ENCODE measurements at regions not wholly inside any gene's neighbourhood (a gene's known extent, or its start where the extent isn't known, plus 50 kb on each side); places are given as distances from the start of the nearest gene placed in this dataset.

DNA sequence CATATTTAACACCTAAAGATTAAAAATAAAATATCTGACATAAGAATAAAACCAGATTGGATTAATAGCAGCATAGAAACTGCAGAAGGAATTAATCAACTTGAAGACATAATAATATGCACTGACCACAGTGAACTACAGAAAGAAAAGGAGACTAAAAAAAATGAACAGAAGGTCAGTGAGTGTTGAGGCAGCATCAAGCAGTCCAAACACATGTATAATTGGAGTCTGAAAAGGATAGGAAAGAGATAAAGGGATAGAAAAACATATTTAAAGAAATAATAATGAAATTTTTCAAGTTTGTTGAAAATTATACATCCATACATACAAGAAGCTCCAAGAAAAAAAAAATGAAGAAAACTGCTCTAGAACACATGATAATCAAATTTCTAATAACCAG, 756.2 kb downstream of the GATA3 start:
- Histone ChIP-seq H3K9me3 (no peaks in the 10 kb centered on the region), H3K36me3 (ENCODE audit: low read depth) (no peaks in the 10 kb centered on the region), H3K4me1 (ENCODE audit: low read depth) (no peaks in the 10 kb centered on the region), H3K4me3 (no peak overlapping the region)
- DNase-seq (no peak), ATAC-seq (no peak)
- intact Hi-C loops (cut with DNase I, micrococcal nuclease), result no loop called here
- TF ChIP-seq, protein P1, sequence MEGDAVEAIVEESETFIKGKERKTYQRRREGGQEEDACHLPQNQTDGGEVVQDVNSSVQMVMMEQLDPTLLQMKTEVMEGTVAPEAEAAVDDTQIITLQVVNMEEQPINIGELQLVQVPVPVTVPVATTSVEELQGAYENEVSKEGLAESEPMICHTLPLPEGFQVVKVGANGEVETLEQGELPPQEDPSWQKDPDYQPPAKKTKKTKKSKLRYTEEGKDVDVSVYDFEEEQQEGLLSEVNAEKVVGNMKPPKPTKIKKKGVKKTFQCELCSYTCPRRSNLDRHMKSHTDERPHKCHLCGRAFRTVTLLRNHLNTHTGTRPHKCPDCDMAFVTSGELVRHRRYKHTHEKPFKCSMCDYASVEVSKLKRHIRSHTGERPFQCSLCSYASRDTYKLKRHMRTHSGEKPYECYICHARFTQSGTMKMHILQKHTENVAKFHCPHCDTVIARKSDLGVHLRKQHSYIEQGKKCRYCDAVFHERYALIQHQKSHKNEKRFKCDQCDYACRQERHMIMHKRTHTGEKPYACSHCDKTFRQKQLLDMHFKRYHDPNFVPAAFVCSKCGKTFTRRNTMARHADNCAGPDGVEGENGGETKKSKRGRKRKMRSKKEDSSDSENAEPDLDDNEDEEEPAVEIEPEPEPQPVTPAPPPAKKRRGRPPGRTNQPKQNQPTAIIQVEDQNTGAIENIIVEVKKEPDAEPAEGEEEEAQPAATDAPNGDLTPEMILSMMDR (IDR thresholded peaks at IDR 0.05), result no peak

DNA sequence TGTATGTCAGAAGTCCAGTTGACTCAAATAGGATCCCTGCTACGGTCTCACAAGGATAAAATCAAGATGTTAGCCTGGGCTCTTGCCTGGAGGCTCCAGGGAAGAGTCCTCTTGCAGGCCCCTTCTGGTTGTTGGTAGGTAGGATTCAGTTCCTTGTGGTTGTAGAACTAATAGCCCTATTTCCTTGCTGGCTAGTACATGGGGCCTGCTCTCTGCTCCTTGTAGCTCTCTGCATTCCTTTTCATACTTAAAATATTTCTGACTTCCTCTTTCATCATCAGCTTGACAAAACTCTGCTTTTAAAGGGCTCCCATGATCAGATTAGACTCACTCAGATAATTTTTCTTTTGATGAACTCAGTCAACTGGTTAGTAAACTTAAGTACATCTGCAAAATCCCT, 756.7 kb downstream of the GATA3 start:
- no peak for ATAC-seq
- intact Hi-C loops (cut with DNase I, micrococcal nuclease), result no loop called here
- no peak for DNase-seq
- Histone ChIP-seq H3K36me3 (ENCODE audit: low read depth) (no peaks in the 10 kb centered on the region), H3K9me3 (no peaks in the 10 kb centered on the region), H3K4me3 (no peak overlapping the region), H3K4me1 (ENCODE audit: low read depth) (no peaks in the 10 kb centered on the region)
- TF ChIP-seq, protein P1 (IDR thresholded peaks at IDR 0.05), result no peak

DNA sequence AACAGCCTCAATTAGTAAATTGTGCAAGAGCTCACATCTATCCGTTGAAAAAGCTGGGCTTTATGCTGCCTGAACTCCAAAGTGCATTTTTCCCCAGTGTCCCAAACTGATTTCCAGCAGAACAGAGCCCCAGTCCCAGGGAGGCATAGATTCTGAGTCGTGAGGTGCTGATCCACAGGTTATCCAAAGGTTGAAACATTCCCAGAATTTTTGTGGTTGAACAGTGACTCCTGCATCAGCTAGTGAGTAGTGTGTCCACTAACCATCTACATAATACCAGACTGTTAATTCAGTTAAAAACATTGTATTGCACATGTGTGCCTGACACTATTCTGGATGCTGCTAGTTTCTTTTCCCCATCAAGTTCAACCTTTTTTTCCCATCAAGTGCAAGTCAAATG, 761.5 kb downstream of the GATA3 start:
- TF ChIP-seq, protein P1 (IDR thresholded peaks at IDR 0.05), result no peak
- intact Hi-C loops (cut with DNase I, micrococcal nuclease), result no loop called here
- no peaks in the 10 kb centered on the region for H3K9me3 ChIP-seq
- no peak for ATAC-seq
- no peaks in the 10 kb centered on the region for H3K36me3 ChIP-seq (ENCODE audit: low read depth)
- no peaks in the 10 kb centered on the region for H3K4me1 ChIP-seq (ENCODE audit: low read depth)
- no peak for DNase-seq
- no peak overlapping the region for H3K4me3 ChIP-seq

DNA sequence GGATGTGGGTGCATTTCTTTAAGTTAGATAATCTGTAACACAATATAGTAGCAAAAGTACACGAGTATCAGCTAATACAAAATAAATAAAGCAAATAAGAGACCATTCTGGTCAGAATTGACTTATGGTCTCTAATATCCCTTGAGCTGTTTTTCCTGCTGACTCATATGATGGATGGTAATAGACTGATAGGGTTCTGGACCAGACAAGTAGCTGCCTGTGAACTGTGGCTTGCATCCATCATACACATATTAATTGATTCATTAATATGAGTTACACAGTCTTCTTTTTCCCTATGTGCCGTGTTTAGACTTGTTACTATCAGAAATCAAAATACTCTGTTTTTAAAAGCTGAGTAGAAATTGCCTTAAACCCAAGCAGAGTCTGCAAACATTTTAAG, 762.8 kb downstream of the GATA3 start:
- no peaks in the 10 kb centered on the region for H3K36me3 ChIP-seq (ENCODE audit: low read depth)
- no peak for DNase-seq
- no peak for ATAC-seq
- no peaks in the 10 kb centered on the region for H3K9me3 ChIP-seq
- no peak overlapping the region for H3K4me3 ChIP-seq
- TF ChIP-seq, protein P1 (IDR thresholded peaks at IDR 0.05), result no peak
- no peaks in the 10 kb centered on the region for H3K4me1 ChIP-seq (ENCODE audit: low read depth)
- intact Hi-C loops (cut with DNase I, micrococcal nuclease), result no loop called here

DNA sequence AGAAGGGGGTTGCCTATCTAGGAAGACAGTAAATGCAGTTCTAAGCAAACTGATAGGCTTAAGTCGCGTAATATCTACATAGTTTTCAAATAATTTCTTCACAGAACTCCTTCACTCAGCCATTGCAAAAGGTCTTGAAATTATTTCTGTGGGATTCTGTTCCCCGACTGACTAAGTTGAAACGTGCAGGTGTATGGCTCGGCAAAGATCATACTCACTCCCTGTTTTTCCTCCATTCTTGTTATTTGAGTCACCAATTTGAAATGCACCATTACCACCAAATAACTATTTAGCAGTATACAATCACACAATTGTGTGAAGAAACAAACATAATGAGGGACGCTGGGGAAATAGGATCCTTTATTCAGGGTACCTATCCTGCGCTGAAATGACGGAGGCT, 771.1 kb downstream of the GATA3 start:
- Histone ChIP-seq H3K4me3 (no peak overlapping the region), H3K9me3 (no peaks in the 10 kb centered on the region), H3K36me3 (ENCODE audit: low read depth) (no peaks in the 10 kb centered on the region), H3K4me1 (ENCODE audit: low read depth) (no peaks in the 10 kb centered on the region)
- intact Hi-C loops (cut with DNase I, micrococcal nuclease), result no loop called here
- TF ChIP-seq, protein P1 (IDR thresholded peaks at IDR 0.05), result no peak
- DNase-seq, result no peak
- ATAC-seq, result no peak

DNA sequence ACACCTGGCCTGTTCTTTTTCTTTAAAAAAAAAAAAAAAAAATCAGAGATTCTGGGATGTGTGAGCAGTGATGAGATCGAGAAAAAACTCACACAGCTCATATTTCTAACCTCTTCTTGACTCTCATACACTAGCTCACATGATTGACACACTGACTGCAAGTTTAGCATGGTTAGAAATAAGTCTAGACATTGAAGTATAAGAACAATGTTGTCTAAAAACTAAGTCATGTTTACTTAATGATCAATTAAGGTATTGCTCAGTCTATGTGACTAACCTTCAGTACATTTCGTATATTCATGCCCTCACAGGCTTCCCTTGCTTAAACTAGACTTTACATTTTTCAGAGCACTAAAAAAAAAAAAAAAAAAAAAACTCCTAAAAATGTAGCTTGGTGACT, 775.1 kb downstream of the GATA3 start:
- TF ChIP-seq, protein P1 (IDR thresholded peaks at IDR 0.05), result no peak

More for the DNA sequence above, 775.1 kb downstream of the GATA3 start:
- no peaks in the 10 kb centered on the region for H3K9me3 ChIP-seq
- no peak for ATAC-seq
- intact Hi-C loops (cut with DNase I, micrococcal nuclease), result no loop called here
- DNase-seq, result no peak
- H3K4me1 ChIP-seq (ENCODE audit: low read depth), result no peaks in the 10 kb centered on the region
- no peaks in the 10 kb centered on the region for H3K36me3 ChIP-seq (ENCODE audit: low read depth)
- H3K4me3 ChIP-seq, result no peak overlapping the region

Data from mucosa of descending colon (tissue), 3 donors.